SK-N-SH treated with all-trans-retinoic acid at 6 μM for 48 hours (cell line): ENCODE measurements at regions not wholly inside any gene's neighbourhood (a gene's known extent, or its start where the extent isn't known, plus 50 kb on each side); places are given as distances from the start of the nearest gene placed in this dataset.

Experiments
- ARNTL ChIP-seq: fragments of 450-650 bp; formaldehyde crosslinking; IDR thresholded peaks from 2 replicates; pipeline ENCODE4 v1.5.0; 2020; ENCODE audit warnings: low read depth, mild to moderate bottlenecking, moderate library complexity, borderline replicate concordance
- CREB5 ChIP-seq: fragments of 250-450 bp; sonication (Bioruptor Pico); IDR thresholded peaks from 2 replicates; pipeline ENCODE4 v1.5.1; 2020; ENCODE audit warnings: low read depth, mild to moderate bottlenecking, moderate library complexity
- CSRNP3 ChIP-seq: fragments of 250-450 bp; sonication (Bioruptor Pico); IDR thresholded peaks from 2 replicates; pipeline ENCODE4 v1.5.1; 2021; ENCODE audit warnings: mild to moderate bottlenecking, moderate library complexity
- ESRRG ChIP-seq: fragments of 250-450 bp; sonication (Bioruptor Pico); IDR thresholded peaks from 2 replicates; pipeline ENCODE4 v1.6.1; 2021; ENCODE audit warnings: mild to moderate bottlenecking
- ISL1 ChIP-seq: fragments of 250-450 bp; sonication (Bioruptor Pico); IDR thresholded peaks from 2 replicates; pipeline ENCODE4 v2.1.2; 2022; ENCODE audit warnings: mild to moderate bottlenecking, moderate library complexity
- PATZ1 ChIP-seq: fragments of 250-450 bp; sonication (Bioruptor Pico); IDR thresholded peaks from 2 replicates; pipeline ENCODE4 v1.8.0; 2020; ENCODE audit warnings: mild to moderate bottlenecking, moderate library complexity, borderline replicate concordance
- PPARA ChIP-seq: fragments of 250-450 bp; sonication (Bioruptor Pico); IDR thresholded peaks from 2 replicates; pipeline ENCODE4 v1.5.0; 2020; ENCODE audit warnings: mild to moderate bottlenecking, borderline replicate concordance
- RARB ChIP-seq: fragments of 250-450 bp; sonication (Bioruptor Pico); IDR thresholded peaks from 2 replicates; pipeline ENCODE4 v1.8.0; 2021; ENCODE audit warnings: mild to moderate bottlenecking, moderate library complexity
- ZFP3 ChIP-seq: fragments of 250-450 bp; sonication (Bioruptor Pico); IDR thresholded peaks from 2 replicates; pipeline ENCODE4 v1.5.0; 2020; ENCODE audit warnings: mild to moderate bottlenecking, moderate library complexity
- ZFP30 ChIP-seq: fragments of 450-650 bp; formaldehyde crosslinking; IDR thresholded peaks from 2 replicates; pipeline ENCODE4 v1.5.0; 2022; ENCODE audit warnings: mild to moderate bottlenecking, moderate library complexity

- TF ChIP-seq CREB5 (CRISPR knock-in tag) (no peak), ZFP30 (no peak), RARB (CRISPR knock-in tag) (no peak), PATZ1 (CRISPR knock-in tag) (no peak), ESRRG (CRISPR knock-in tag) (no peak), ARNTL (no peak), PPARA (no peak), CSRNP3 (no peak), ZFP3 (CRISPR knock-in tag) (no peak), ISL1 (CRISPR knock-in tag) (no peak)
Measured at GRCh38 chr3:127459891-127460290, 130.6 kb downstream of the TPRA1 start.
